CD4-positive, alpha-beta T cell treated with Interleukin-15 for 1 hour (primary cell): ENCODE measurements at regions not wholly inside any gene's neighbourhood (a gene's known extent, or its start where the extent isn't known, plus 50 kb on each side); places are given as distances from the start of the nearest gene placed in this dataset.

Experiments used
- DNase-seq: peaks from one replicate; pipeline ENCODE4 v3.0.0-alpha.2; 2020

DNA sequence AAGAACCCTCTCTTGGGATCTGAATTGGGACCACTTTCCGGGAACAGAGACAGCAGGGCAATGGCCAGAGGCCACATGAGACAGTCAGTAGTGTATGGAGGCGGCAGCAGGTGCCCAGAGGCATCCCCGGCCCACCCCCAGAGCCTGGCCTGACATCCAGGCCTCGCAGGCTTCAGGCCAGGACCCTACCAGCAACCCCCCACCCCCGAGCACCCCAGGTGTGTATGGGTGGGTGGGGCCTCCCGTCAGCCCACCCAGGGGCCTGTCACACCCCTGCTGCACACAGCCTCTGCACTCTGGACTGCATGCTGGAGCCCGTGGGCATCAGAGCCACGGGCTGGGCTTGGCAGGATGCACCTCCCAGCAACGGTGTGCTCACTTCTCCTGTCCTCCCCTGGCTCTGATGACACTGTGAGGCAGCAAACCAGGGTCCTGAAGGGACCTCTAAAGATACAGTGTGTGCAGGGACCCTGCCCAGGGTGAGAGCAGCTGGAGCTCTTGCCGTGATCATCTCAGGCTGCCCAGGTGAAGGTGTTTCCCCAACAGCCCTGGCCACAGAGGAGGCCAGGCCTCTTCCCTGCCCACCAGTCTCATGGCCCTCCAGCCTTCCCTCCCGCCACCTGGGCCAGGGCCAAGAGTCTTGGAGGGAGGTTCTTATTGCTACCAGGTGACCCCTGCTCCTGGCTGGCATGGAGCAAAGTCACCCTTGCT lies 88.8 kb upstream of the SEPTIN5 start:
- DNase-seq = no peak

DNA sequence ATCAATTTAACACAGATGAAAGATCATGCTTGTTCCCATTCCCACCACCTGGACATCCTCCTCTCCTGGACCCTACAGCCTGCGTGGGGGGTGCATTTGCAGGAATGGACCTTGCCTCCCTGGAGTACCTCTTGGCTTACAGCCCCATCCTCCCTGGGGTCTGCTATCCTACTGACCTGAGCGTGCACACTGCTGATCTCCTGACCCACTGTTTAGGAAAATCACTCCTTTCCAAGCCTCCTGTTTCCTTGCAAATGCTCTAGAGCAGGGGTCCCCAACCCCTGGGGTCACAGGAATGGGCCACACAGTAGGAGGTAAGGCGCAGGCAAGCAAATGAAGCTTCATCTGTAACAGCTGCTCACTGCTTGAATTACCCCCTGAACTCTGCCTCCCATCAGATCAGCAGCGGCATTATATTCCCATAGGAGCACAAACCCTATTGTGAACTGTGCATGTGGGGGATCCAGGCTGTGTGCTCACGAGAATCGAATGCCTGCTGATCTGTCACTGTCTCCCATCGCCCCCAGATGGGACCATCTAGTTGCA lies 88.2 kb upstream of the SEPTIN5 start:
- no peak for DNase-seq

DNA sequence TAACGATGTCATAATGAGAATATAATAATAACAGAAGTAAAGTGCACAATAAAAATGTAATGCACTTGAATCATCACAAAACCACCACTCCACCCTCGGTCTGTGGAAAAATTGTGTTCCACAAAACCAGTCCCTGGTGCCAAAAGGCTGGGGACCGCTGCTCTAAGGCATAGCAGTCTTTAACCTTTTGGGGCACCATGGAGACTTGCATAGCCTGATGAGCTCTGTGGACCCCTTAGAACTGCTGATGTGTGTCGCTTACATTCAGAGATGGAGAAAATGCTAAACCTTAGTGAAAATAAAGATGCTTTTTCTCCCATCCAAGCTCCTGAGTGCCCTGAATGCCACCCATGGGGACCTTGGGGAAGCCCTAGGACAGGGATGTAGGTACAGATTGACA lies 87.6 kb upstream of the SEPTIN5 start:
- DNase-seq = no peak

DNA sequence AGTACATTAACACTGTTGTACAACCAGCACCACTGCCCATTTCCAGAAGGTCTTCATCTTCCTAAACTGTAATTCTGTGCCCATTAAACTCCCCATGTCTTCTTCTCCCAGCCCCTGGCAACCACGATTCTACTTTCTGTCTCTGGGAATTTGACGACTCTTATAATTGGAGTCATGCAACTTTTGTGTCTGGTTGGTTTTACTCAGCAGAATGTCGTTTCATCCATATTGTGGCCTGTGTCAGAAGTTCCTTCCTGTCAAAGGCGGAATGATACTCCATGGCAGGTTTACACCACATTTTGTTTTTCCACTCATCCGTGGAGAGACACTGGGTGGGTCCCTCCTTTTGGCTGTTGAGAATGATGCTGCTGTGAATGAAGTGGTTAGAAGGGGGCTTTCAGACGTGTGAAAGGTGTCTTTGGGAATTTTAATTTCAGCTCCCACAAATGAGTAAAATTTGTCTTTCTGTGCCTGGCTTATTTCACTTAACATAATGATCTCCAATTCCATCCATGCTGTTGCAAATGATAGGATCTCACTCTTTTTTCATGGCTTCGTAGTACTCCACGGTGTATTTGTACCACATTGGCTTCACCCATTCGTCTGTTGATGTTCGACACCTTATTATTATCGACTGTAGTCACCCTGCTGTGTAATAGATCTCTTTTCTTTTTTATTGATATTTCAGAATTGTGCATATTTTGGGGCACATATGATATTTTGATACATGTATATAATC lies 86.1 kb upstream of the SEPTIN5 start:
- no peak for DNase-seq

- DNase-seq = no peak
Measured at GRCh38 chr22:19629331-19629719, 85.0 kb upstream of the SEPTIN5 start.

DNA sequence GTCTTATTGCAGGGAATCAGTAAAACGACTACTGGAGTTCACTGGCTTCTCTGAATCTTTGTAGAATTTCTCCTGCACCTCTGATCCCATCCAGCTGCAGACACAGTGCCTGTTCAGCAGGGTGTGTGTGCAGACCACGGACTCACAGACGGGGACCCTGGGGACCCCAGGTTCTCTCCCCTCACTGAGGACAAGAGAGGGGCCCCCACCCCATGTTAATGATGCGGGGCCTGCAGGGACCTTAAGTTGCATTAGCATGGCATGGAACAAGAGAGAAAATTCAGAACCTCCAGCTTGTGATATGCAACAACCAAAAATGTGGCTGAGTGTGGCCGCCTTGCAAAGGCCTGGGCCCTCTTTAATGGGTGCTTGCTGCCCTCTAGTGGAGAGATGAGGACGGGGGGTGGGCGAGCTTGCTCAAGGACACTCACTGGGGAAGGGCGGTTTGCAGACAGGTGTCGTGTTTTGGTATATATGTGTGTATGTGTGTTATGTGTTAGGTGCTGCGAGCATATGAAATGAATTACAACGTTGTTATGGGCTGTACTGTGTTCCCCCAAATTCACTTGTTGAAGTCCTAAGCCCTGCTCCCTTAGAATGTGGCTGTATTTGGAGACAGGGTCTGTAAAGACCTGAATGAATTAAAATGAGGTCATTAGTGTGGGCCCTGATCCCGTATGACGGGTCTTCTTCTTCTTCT lies 84.4 kb upstream of the SEPTIN5 start:
- DNase-seq = peak; percentile 78

DNA sequence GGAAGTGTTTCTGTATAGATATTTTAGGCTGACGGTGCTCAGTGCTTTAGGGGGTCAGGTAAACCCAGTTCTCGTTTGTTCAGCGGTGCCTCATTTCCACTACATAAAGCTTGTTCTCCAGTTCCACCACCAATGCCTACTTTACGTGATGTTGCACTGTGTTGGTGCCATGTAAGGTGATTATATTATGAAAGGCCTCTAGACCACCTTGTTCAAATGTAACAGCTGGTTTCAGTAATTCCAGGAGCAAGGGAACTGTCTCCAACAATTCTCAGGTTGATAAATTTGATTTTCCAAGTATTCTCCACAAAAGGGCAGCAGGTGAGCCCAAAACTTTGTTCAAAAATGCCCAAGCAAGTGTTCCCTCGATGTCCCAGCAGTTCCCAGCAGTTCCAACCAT lies 83.7 kb upstream of the SEPTIN5 start:
- no peak for DNase-seq

DNA sequence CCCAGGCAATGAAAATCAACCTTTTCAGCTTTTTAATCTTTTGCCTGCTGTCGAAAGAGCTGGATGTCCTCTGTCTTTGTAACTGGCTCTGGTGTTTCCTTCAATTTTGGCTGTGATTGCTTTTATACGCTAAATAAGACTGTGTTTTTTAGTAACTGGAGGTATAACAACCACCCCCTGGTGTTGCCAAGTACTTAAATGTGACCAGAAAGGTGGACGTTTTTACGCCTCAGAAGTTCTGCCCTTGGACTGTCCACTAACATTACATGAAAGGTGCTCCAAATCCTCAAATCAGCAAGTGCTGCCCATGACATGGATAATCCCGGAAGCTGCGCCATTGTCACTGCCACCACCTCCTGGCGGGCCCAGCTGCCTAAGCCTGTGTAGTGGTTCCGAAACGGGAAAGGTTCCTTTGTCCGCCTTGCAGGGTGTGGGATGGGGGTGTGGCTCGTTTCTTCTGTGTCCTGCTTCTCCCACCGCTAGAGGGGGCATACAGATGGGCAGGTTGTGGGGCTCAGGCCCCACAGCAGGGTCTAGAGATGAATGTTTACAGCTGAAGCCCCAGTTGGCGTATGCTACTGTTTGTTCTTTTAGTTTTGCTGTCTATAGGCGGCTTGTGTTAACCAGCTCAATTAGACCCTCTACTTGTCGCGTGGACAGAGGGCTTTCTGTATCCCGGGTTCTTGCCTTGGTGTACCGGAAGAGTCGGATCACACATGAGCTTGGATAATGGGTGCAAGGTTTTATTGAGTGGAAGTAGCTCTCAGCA lies 82.2 kb upstream of the SEPTIN5 start:
- DNase-seq = no peak

DNA sequence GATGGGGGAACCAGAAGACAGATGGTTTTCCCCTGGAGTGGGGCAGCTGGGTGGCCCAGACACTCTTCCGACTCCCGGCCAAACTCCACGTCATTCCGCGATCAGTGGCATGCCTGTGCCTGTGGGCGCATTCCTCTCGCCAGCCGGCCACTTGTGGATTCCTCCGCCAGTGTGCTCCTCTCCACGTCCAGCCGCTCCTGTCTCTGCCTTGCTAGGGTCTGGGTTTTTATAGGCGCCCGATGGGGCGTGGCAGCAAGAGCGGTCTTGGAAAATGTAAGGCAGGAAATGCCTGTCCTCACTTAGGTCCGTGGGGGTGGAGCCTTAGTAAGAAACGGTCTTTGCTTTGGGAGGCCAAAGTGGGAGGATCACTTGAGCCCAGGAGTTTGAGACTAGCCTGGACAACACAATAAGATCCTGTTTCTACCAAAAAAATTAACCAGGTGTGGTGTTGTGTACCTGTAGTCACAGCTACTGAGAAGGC lies 81.6 kb upstream of the SEPTIN5 start:
- no peak for DNase-seq

DNA sequence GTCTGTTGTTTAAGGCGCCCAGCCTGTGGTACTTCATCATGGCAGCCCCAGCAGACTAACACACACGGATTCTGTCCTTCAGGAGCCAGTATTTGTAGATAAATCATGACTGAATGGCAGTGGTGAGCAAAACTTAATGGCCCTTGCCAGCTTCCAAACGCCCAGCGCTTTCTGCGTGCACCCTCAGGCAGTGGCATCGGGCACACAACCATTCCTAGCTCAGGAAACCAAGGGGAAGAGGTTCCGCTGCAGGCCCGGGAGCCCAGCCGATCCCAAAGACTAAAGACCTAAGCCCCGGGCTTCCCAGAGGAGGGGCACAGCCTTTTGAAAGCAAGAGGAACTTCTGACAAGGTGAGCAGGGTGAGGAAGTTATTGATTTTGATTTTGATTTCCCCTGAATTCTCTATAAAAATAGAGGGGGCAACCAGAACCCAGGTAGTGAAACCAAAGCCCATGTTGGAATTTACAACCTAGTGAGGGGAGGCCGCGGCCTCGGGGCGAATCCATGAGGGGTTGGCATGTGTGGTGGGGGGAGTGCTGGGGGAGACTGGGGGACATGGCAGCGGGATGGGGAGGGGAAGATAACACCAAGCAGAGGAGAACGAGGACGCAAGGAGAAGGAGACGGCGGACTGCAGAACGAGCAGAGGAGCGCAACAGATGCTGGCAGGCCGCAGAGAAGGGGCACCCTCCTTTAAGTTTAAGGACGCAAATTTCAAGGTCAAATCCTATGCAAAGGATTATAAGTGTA lies 79.9 kb upstream of the SEPTIN5 start:
- no peak for DNase-seq

- DNase-seq = no peak
Measured at GRCh38 chr22:19635644-19636043, 78.7 kb upstream of the SEPTIN5 start.

DNA sequence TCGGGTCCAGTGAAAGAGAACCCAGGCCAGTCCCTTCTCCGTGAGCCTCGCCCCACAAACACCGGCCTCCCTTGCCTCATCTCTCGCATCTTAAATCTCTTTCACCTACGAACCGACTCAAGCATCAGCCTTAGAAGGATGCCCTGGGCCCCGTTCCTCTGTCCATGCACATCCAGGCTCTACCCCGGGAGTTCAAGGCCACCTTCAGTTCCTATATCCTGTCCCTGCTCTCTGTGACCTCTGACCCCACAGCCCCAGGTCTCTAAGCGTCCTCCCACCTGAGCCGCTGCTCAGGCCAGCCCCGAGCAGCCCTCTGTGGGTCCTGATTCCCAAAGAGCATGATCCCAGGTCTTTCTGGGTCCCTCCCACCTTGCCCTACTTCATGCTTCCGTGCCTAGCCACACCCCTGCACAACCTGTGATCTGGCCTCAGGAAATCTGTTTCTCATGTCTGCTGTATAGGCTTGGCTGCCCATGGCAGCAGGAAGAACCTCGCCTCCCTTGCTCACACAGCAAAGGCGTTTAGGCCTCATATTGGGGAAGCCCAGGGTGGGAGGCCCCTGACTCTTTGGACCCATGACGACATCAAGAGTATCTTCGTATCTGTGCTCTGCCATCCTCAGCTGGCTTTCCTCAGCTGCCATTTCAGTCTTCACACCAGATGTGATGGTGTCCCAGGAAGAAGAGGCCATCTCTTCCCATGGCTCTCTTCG lies 77.5 kb upstream of the SEPTIN5 start:
- no peak for DNase-seq

DNA sequence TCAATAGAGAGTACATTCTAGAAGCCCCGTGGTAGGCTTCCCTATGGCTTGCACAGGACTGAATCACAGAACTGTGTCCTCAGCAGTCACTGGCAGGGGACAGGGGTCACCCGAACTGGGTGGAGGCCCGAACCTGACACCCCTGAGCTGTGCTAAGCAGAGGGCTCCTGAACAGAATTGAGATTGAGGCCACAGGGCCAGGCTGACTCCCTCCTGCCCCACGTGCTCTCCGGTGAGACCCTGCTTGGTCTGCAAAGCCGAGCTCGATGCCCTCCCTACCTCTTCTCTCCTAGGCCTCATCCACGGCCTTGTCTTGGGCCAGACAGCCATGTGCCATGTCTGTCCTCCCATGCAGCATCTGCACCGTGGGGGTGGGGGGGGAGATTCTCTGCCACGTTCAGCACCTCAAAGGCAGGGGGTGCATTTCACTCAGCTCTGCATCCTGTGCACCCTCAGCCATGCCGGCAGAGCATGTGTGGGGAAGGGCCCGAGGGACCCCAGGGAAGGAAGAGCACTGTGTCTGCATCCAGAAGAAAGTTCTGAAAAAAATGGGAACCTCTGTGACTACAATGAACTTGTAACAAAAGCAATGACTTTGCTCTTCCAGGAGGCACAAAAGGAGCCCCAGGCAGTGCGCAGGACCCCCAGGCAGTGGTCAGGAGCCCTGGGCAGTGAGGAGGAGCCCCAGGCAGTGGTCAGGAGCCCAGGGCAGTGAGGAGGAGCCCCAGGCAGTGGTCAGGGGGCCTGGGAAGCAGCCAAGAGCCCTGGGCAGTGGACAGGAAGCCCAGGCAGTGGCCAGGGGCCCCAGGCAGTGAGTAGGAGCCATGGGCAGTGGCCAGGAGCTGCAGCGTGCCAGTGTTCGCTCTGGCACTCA lies 76.7 kb upstream of the SEPTIN5 start:
- no peak for DNase-seq

DNA sequence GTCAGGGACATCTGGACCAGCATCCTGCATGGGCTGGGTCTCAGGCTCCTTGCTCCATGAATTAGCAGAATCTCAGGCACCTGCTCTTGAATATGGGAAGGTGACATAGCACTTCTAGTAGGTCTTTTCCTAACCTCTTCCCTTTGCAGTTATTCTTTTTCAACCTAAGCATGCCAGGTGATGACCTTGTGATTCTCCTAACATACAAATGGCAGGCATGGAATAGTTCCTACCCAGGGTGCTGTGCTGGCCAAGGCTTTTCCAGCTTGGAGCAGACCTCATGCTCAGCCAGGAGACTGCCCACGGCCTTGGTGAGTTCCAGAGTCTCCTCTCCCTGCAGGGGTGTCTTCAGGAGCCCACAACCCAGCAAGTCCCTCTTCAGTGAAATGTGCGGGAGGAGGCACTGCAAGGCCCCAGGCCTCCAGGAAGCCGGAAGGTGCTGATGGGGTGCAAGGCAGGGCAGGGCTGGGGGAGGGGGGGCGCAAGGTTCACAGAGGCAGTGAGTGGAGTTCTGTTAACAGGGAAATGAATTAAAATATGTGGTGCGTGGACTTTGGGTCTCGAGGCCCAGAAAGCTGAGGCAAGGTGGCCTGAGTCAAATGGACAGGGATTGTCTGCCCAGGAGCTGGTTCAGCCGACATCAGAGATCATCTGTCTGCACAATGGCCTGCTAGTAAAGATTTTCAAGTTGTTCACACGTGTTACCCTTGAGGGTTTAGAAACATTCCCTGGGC lies 75.9 kb upstream of the SEPTIN5 start:
- DNase-seq = no peak

DNA sequence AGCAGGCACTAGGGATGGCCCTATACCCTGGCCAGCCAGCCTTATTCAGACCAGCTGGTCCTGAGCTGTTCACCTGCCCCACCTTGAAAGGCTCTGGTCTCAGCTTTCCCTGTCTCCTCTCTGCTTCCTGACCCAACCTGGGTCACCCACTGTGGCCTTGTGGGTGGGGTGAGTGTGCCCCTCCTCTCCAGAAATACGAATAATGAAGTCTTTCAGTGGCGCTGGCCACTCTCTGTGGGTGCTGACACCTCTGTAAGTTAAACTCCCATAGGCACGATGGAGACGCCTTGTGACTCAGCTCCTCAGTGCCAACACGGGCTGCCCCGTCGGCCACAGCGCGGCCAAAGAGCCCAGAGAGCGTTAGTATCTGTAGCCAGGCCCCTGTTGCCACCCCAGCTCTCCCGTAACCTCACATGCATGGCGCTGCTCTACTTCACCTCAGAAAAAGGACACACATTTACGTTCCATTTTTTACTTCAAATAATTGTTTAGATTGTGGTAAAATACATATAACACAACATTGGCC lies 74.6 kb upstream of the SEPTIN5 start:
- no peak for DNase-seq

DNA sequence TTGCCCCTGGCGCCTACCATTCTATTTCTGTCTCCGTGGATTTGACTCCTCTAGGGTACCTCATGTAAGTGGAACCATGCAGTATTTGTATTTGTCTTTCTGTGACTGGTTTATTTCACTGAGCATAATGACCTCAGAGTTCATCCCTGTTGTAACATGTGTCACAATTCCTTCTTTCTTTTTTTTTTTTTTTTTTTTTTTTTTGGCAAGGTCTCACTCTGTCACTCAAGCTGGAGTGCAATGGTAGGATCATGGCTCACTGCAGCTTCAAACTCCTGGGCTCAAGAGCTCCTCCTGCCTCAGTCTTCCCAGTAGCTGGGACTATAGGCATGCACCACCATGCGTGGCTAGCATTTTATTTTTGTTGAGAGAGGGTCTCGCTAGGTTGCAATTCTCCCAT lies 74.0 kb upstream of the SEPTIN5 start:
- no peak for DNase-seq

GRCh38 chr22:19641254-19641982 lies 72.9 kb upstream of the SEPTIN5 start:
- no peak for DNase-seq

DNA sequence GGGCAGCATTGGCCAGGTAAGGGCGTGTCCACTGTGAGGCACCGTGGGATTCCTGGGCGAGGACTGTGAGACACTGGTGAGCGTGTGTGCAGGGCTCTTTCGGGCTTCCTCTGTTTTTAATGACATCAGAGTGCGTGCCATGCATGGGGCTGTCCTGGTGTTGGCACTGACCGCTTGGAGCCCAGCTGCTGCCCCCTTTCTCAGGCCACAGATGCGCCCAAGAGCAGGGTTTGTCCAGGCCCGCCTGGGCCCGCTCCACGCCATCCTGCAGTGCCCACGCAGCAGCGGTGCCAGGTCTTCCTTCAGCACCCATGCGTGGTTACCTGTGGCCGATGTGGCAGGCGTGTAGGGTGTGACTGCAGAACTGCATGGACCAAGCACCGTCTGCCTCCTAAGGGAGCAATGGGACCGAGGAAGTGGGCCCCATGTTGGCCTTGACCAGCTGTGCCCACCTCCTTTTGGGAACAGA lies 72.3 kb upstream of the SEPTIN5 start:
- no peak for DNase-seq
